ENCODE measurements at regions not wholly inside any gene's neighbourhood (a gene's known extent, or its start where the extent isn't known, plus 50 kb on each side); places are given as distances from the start of the nearest gene placed in this dataset.

- no peaks in the 10 kb centered on the region for H3K9me3 ChIP-seq
- H3K4me3 ChIP-seq (ENCODE audit: low read depth in 2 of 2, low read length in 1 of 2) = no peak overlapping the region
- H3K9me2 ChIP-seq = no peaks in the 10 kb centered on the region
- no peak for DNase-seq
- no peak for TF ChIP-seq SMC3 (IDR thresholded peaks at IDR 0.05; ENCODE audit: low read depth, low read length)
- no peak for TF ChIP-seq SIN3A (IDR thresholded peaks at IDR 0.05; ENCODE audit: borderline replicate concordance, low read depth, low read length)
- no peak for TF ChIP-seq USF2 (IDR thresholded peaks at IDR 0.05; ENCODE audit: borderline replicate concordance, low read depth, low read length)
- no peak for TF ChIP-seq IRF3 (IDR thresholded peaks at IDR 0.05; ENCODE audit: low read depth, low read length)
- TF ChIP-seq GABPA (IDR thresholded peaks at IDR 0.05; ENCODE audit: low read depth) = no peak
- TF ChIP-seq RAD21 (IDR thresholded peaks at IDR 0.05; ENCODE audit: low read length) = no peak
- TF ChIP-seq RFX5 (IDR thresholded peaks at IDR 0.05; ENCODE audit: low read length) = no peak
- no peak for TF ChIP-seq GATA2 (CRISPR knock-in tag; IDR thresholded peaks at IDR 0.05)
- no peak for TF ChIP-seq TEAD4 (IDR thresholded peaks at IDR 0.05; ENCODE audit: borderline replicate concordance, insufficient read depth)
- TF ChIP-seq CHD2 (IDR thresholded peaks at IDR 0.05; ENCODE audit: low read length, partially characterized antibody) = no peak
- no peak for TF ChIP-seq POLR2AphosphoS5 (IDR thresholded peaks at IDR 0.05; ENCODE audit: low read depth, low read length)
- TF ChIP-seq ELF1 (IDR thresholded peaks at IDR 0.05) = no peak
- no peak for TF ChIP-seq PBX3 (IDR thresholded peaks at IDR 0.05)
- ChIA-PET POLR2A (interaction anchor here (0.6 kb wide), 1 partner anchor 40 kb away, joined by 3 read pairs; no protein-coding TSS in a partner anchor), CTCF (interaction anchor here (1.9 to 2.4 kb wide), 2 partner anchors 23 to 341 kb away, joined by 5 to 7 read pairs; no protein-coding TSS in a partner anchor)
- no peak overlapping the region for H3K9ac ChIP-seq
- no peaks in the 10 kb centered on the region for H4K20me1 ChIP-seq (ENCODE audit: insufficient read depth)
- no peaks in the 10 kb centered on the region for H3K27me3 ChIP-seq (ENCODE audit: insufficient read depth)
- no peak overlapping the region for H3K27ac ChIP-seq (ENCODE audit: low read depth in 2 of 2, low read length in 1 of 2)
- no peak overlapping the region for H2AFZ ChIP-seq (ENCODE audit: low read depth)
- no peaks in the 10 kb centered on the region for H3K36me3 ChIP-seq (replicated peaks in 1 of 2; ENCODE audit: control insufficient read depth in 1 of 2, insufficient read depth in 2 of 2, low read length in 1 of 2)
- no peak overlapping the region for H3K4me2 ChIP-seq
- no peaks in the 10 kb centered on the region for H3K79me2 ChIP-seq (ENCODE audit: insufficient read depth)
- H3K4me1 ChIP-seq (ENCODE audit: control insufficient read depth in 1 of 2, insufficient read depth in 2 of 2, low read depth in 1 of 2, low read length in 1 of 2) = peaks cover 0 to 5% of the 10 kb centered on the region in 2 experiments; a peak in 1 of 4 replicates
- 92% methylated on average over 4 of the region's 4 CpGs for WGBS (ENCODE audit: low lambda C conversion rate)
- no peaks in the 10 kb centered on the region for H3F3A ChIP-seq (replicated peaks; ENCODE audit: insufficient read depth)
These were observed 98.9 kb upstream of the PMAIP1 start for GRCh38 chr18:59800897-59801296.

GRCh38 chr18:59799383-59800015 lies 100.3 kb upstream of the PMAIP1 start:
- POLR2A ChIA-PET = no interaction called here
- no peaks in the 10 kb centered on the region for H3K9me3 ChIP-seq
- peak overlapping the region in 1 of 2 experiments; percentile 44; a peak in 2 of 4 replicates for H3K27ac ChIP-seq (ENCODE audit: low read depth in 2 of 2, low read length in 1 of 2)
- peak; percentile 43 for DNase-seq
- no peak overlapping the region for H3K9ac ChIP-seq
- no peak overlapping the region for H3K4me3 ChIP-seq (ENCODE audit: low read depth in 2 of 2, low read length in 1 of 2)
- H3K4me1 ChIP-seq (ENCODE audit: control insufficient read depth in 1 of 2, insufficient read depth in 2 of 2, low read depth in 1 of 2, low read length in 1 of 2) = peaks cover 0 to 5% of the 10 kb centered on the region in 2 experiments; a peak in 1 of 4 replicates
- H4K20me1 ChIP-seq (ENCODE audit: insufficient read depth) = no peaks in the 10 kb centered on the region
- H3K36me3 ChIP-seq (replicated peaks in 1 of 2; ENCODE audit: control insufficient read depth in 1 of 2, insufficient read depth in 2 of 2, low read length in 1 of 2) = no peaks in the 10 kb centered on the region
- peak overlapping the region; percentile 32; the same call in 1 of the 2 replicates for H2AFZ ChIP-seq (ENCODE audit: low read depth)
- no peaks in the 10 kb centered on the region for H3F3A ChIP-seq (replicated peaks; ENCODE audit: insufficient read depth)
- WGBS (ENCODE audit: low lambda C conversion rate) = 33% methylated on average over 6 of the region's 6 CpGs
- no peaks in the 10 kb centered on the region for H3K9me2 ChIP-seq
- H3K79me2 ChIP-seq (ENCODE audit: insufficient read depth) = no peaks in the 10 kb centered on the region
- no peak overlapping the region for H3K4me2 ChIP-seq
- CTCF ChIA-PET = interaction anchor here (1.9 to 2.4 kb wide), 2 partner anchors 24 to 340 kb away, joined by 5 to 7 read pairs; no protein-coding TSS in a partner anchor
- no peaks in the 10 kb centered on the region for H3K27me3 ChIP-seq (ENCODE audit: insufficient read depth)
- no peak for TF ChIP-seq EZH2phosphoT487 (IDR thresholded peaks at IDR 0.05; ENCODE audit: borderline replicate concordance, low read depth)
- TF ChIP-seq PBX3 (IDR thresholded peaks at IDR 0.05) = peak; percentile 24; the same call in 1 of the 2 replicates
- TF ChIP-seq ZBTB33 (IDR thresholded peaks at IDR 0.05; ENCODE audit: borderline replicate concordance, low read depth) = no peak
- 0 out of 2 replicates have a peak, but pooled peaks have one; percentile 12 for TF ChIP-seq POLR2AphosphoS5 (IDR thresholded peaks at IDR 0.05; ENCODE audit: low read depth, low read length)
- TF ChIP-seq EP300 (IDR thresholded peaks at IDR 0.05; ENCODE audit: borderline replicate concordance in 1 of 2, low read depth in 1 of 2, low read length in 1 of 2) = peak in 1 of 2 experiments; percentile 59; a peak in 1 of 4 replicates
- no peak for TF ChIP-seq FOXJ3 (CRISPR knock-in tag; IDR thresholded peaks at IDR 0.05)
- no peak for TF ChIP-seq USF2 (IDR thresholded peaks at IDR 0.05; ENCODE audit: borderline replicate concordance, low read depth, low read length)
- no peak for TF ChIP-seq MXI1 (IDR thresholded peaks at IDR 0.05; ENCODE audit: low read depth, low read length)
- TF ChIP-seq GABPA (IDR thresholded peaks at IDR 0.05; ENCODE audit: low read depth) = no peak
- TF ChIP-seq TEAD4 (IDR thresholded peaks at IDR 0.05; ENCODE audit: borderline replicate concordance, insufficient read depth) = no peak
